LNCAP (cell line): ENCODE measurements at regions not wholly inside any gene's neighbourhood (a gene's known extent, or its start where the extent isn't known, plus 50 kb on each side); places are given as distances from the start of the nearest gene placed in this dataset.

Experiments
- TF ChIP-seq, protein P1 (sequence below): fragments of 450-650 bp; IDR thresholded peaks from 2 replicates; pipeline ENCODE4 v1.5.1; 2017; ENCODE audit warnings: mild to moderate bottlenecking

DNA sequence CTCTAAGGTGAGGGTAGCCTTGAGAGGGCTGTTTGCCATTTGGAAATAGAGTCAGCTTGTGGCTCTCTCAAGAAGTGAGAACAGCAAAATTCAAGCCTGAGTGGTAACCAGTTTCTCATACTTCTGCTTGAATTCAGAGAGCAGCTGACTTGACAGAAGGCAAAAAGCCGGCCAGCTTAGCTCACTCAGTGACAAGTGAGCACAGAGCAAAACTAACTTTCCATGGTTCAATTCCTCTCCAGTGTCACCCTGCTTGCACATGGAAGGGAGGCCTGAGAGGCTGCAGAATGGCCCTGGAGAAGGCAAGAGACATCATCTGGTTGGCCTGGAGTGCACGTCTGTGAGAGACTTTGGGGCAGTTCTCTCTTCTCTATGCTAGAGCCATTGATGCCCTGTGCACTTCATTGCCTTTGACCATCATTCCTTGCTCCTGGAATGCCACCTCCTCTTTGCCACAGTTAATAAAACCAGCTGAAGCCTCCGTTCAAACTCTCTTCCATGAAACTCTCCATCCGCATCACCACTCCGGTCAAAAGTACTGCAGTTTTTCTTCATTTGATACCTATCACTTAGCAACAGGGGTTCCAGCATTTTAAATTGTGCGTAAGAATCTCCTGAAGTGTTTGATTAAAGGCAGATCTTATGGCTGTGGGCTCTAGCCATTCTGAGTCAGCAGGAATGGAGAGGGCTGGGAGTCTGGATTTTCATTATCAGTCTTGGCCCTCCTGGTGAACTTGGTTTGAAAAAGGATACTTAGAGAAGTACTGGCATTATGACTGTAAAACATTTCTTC is 69.8 kb upstream of the PIK3CG start:
- TF ChIP-seq, protein P1, sequence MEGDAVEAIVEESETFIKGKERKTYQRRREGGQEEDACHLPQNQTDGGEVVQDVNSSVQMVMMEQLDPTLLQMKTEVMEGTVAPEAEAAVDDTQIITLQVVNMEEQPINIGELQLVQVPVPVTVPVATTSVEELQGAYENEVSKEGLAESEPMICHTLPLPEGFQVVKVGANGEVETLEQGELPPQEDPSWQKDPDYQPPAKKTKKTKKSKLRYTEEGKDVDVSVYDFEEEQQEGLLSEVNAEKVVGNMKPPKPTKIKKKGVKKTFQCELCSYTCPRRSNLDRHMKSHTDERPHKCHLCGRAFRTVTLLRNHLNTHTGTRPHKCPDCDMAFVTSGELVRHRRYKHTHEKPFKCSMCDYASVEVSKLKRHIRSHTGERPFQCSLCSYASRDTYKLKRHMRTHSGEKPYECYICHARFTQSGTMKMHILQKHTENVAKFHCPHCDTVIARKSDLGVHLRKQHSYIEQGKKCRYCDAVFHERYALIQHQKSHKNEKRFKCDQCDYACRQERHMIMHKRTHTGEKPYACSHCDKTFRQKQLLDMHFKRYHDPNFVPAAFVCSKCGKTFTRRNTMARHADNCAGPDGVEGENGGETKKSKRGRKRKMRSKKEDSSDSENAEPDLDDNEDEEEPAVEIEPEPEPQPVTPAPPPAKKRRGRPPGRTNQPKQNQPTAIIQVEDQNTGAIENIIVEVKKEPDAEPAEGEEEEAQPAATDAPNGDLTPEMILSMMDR = no peak

- TF ChIP-seq, protein P1 = no peak
These were observed 69.2 kb upstream of the PIK3CG start for GRCh38 chr7:106795877-106796231.

- TF ChIP-seq, protein P1 = no peak
These were observed 67.1 kb upstream of the PIK3CG start for GRCh38 chr7:106797937-106798336.

DNA sequence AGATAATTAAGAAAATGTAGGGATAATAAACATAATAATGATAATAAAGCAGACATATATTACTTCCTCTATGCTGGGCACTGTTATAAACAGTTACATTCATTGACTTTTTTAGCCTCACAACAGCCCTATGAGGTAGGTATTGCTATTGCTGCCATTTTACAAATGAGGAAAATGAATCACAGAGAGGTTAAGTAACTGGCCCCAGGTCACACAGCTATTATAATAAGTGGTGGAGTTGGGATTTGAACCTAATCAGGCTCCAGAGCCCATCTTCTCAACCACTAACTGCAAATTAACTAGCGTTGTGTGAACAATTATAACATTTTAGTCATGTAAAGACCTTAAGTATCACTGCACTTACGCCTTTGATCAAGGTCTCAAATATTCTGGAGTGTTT is 62.5 kb upstream of the PIK3CG start:
- TF ChIP-seq, protein P1 = no peak

DNA sequence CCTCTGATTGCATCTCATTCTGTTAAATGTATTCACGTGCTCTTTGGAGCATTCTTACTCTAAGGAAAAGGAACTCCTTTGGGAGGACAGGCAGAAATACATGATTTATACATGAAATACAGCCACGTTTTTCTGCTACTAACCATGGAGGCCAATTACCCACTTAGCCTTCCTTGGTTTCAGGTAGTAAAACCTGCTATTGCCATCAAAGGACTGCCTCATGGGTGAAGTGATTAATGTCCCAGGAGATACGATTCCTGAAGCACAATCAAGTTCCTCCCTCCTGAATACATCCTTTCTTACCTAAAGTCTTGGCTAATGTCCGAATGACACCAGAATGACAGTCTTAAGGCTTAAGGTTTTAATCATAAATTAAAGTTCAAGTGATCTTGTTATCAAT is 58.5 kb upstream of the PIK3CG start:
- TF ChIP-seq, protein P1 = no peak

GRCh38 chr7:106807474-106807873 is 57.6 kb upstream of the PIK3CG start:
- TF ChIP-seq, protein P1 = no peak

- TF ChIP-seq, protein P1 = no peak
These were observed 56.0 kb upstream of the PIK3CG start for GRCh38 chr7:106808967-106809635.
